ENCODE measurements at regions not wholly inside any gene's neighbourhood (a gene's known extent, or its start where the extent isn't known, plus 50 kb on each side); places are given as distances from the start of the nearest gene placed in this dataset.

DNA sequence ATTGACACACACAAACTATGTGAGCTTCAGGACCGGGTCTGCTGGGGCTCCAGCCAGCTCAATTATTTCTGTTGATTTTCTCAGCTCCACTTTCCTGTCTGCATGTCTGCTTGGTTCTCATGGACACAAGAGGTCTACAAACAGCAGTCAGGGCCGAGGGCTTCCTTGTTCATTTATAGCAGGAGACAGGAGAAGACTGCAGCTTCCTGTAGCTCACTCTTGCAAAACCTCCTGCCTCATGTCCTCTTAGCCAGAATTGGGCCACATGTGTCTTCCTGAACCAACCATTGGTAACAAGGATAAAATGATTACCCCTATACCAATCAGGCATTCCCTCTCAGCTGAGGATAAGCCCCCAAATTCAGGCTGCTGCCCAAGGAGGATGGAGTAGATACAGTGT lies 182.8 kb downstream of the TLE3 start:
- no peak for DNase-seq (ENCODE audit: low read depth)
- TF ChIP-seq, protein P1, sequence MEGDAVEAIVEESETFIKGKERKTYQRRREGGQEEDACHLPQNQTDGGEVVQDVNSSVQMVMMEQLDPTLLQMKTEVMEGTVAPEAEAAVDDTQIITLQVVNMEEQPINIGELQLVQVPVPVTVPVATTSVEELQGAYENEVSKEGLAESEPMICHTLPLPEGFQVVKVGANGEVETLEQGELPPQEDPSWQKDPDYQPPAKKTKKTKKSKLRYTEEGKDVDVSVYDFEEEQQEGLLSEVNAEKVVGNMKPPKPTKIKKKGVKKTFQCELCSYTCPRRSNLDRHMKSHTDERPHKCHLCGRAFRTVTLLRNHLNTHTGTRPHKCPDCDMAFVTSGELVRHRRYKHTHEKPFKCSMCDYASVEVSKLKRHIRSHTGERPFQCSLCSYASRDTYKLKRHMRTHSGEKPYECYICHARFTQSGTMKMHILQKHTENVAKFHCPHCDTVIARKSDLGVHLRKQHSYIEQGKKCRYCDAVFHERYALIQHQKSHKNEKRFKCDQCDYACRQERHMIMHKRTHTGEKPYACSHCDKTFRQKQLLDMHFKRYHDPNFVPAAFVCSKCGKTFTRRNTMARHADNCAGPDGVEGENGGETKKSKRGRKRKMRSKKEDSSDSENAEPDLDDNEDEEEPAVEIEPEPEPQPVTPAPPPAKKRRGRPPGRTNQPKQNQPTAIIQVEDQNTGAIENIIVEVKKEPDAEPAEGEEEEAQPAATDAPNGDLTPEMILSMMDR (IDR thresholded peaks at IDR 0.05; ENCODE audit: insufficient read depth, low read depth, low read length, missing control alignments) = no peak
- no peak overlapping the region for H3K4me3 ChIP-seq (ENCODE audit: low read depth, low read length)

- TF ChIP-seq, protein P1 (IDR thresholded peaks at IDR 0.05; ENCODE audit: insufficient read depth, low read depth, low read length, missing control alignments) = no peak
- no peak for DNase-seq (ENCODE audit: low read depth)
- H3K4me3 ChIP-seq (ENCODE audit: low read depth, low read length) = no peak overlapping the region
These were observed 181.4 kb downstream of the TLE3 start for GRCh38 chr15:69916169-69916785.

- no peak for DNase-seq (ENCODE audit: low read depth)
- no peak overlapping the region for H3K4me3 ChIP-seq (ENCODE audit: low read depth, low read length)
- TF ChIP-seq, protein P1 (IDR thresholded peaks at IDR 0.05; ENCODE audit: insufficient read depth, low read depth, low read length, missing control alignments) = no peak
These were observed 180.7 kb downstream of the TLE3 start for GRCh38 chr15:69917056-69917455.

- TF ChIP-seq, protein P1 (IDR thresholded peaks at IDR 0.05; ENCODE audit: insufficient read depth, low read depth, low read length, missing control alignments) = no peak
- no peak overlapping the region for H3K4me3 ChIP-seq (ENCODE audit: low read depth, low read length)
- DNase-seq (ENCODE audit: low read depth) = no peak
These were observed 177.9 kb downstream of the TLE3 start for GRCh38 chr15:69919816-69920215.

DNA sequence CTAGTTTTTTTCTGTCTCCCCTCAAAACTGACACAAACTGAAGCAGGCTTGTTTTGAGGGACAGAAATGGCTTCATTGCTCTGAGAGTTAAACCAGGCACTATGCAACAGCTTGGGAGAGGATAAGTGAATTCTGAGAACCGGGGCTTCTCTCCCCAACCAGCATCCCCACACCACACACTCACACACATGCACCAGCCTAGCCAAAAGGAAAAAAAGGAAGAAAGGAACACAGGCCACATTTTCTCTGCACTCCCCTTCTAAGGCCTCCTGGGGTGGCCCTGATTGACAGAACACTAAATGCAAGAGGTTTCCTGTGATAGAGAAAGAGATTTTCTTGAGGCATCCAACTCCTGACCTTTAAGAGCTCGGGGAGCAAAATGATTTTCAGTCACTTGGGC lies 177.5 kb downstream of the TLE3 start:
- no peak for DNase-seq (ENCODE audit: low read depth)
- H3K4me3 ChIP-seq (ENCODE audit: low read depth, low read length) = no peak overlapping the region
- TF ChIP-seq, protein P1 (IDR thresholded peaks at IDR 0.05; ENCODE audit: insufficient read depth, low read depth, low read length, missing control alignments) = no peak

DNA sequence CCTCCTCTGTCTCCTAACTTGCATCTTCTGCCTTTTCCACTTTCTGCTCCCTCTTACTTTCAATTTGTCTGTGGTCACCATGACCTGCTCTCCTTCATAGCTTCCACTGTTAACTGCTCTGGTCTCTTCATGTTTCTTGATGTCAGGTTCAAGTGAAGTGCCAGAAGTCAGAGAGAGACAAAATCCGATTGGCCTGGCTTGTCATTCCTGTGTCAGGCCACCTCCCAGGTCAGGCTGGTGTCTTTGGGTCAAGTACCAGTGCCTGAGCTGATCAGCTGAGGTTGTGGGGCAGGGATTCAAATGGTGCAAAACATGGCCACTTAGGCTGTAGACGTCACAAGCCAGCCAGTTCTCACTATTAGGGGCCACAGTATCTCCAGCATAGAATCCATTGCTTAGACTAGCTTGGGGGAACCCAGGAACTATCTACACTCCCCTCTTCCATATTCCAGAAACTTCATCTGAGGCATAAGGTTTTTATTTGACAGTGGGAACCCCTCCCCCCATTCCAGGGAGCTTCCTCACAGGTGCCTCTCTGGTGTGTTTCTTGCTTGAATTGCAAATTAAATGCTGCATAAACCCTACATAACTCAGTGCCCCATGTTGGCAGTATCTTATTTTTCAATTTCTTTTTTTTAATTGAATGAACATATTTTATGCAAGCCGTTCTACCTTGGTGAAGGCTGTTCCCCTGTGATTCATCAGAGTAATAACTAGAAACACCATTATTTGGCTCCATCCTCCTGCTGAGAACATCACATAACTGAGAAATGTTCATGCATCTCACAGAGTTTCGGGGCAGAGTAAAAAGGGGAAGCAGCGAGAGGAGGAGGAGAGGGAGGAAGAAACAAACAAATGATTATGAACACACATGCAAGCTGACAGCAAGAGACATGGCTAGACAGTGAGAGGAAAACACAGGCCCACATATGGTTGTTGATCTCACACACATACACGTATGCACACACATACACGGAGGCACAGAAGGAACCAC lies 175.8 kb downstream of the TLE3 start:
- peak; percentile 55 for DNase-seq (ENCODE audit: low read depth)
- TF ChIP-seq, protein P1 (IDR thresholded peaks at IDR 0.05; ENCODE audit: insufficient read depth, low read depth, low read length, missing control alignments) = no peak
- H3K4me3 ChIP-seq (ENCODE audit: low read depth, low read length) = no peak overlapping the region

All from GM12865 (cell line).